Fibroblast of lung (primary cell): ENCODE measurements at regions not wholly inside any gene's neighbourhood (a gene's known extent, or its start where the extent isn't known, plus 50 kb on each side); places are given as distances from the start of the nearest gene placed in this dataset.

ENCODE experiments used
- CTCF ChIP-seq, 2 donors: IDR thresholded peaks in 1 of 2; conservative IDR thresholded peaks in 1 of 2; 1 replicate in 1 of 2; 2 replicates in 1 of 2; pipeline ENCODE4 v1.5.1; 2011 to 2012; ENCODE audit warnings: low read length in 2 of 2, control low read depth in 1 of 2, inconsistent platforms in 1 of 2, low read depth in 1 of 2, mild to moderate bottlenecking in 1 of 2
- EZH2 ChIP-seq: IDR thresholded peaks from 2 replicates; pipeline ENCODE4 v1.5.1; 2012; ENCODE audit warnings: low read length, control low read depth, mild to moderate bottlenecking; ENCODE audit errors: missing control alignments

- TF ChIP-seq CTCF (conservative IDR thresholded peaks at IDR 0.05 in 1 of 2, IDR thresholded peaks at IDR 0.05 in 1 of 2; ENCODE audit: low read depth in 1 of 2, low read length in 2 of 2), result no peak
- TF ChIP-seq EZH2, result no peak
Measured at GRCh38 chr7:46715579-46715978, 794.5 kb upstream of the IGFBP3 start.
